Stimulated activated CD8-positive, alpha-beta memory T cell treated with anti-CD3 and anti-CD28 coated beads, Interleukin-15, amount 100 ng/mL, for 48 hours (primary cell): ENCODE measurements at regions not wholly inside any gene's neighbourhood (a gene's known extent, or its start where the extent isn't known, plus 50 kb on each side); places are given as distances from the start of the nearest gene placed in this dataset.

ENCODE experiments used
- DNase-seq, 2 donors: peaks; one replicate each; pipeline ENCODE4 v3.0.0-alpha.2; 2020; ENCODE audit warnings: low read depth in 2 of 2

DNA sequence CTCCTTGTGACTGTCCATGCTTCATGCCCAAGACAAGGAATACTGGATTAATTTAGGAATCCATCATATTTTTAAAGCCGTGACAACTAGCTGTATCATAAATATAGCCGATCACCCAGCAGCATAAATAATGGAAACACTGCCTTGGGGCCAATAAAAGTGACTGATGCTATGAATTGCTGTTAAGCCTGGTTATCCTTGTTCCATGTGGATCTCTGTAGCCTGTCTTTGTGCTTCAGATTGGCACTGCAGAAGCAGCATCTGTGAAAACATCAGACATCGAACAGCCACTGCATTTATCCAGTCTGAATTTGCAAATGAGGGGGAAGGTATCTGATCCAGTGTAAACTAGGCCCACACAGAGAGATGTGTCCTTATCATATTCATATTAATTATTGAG is 1181.8 kb downstream of the SORCS1 start:
- no peak for DNase-seq

GRCh38 chr10:105981679-105982078 is 1182.8 kb downstream of the SORCS1 start:
- DNase-seq = no peak

DNA sequence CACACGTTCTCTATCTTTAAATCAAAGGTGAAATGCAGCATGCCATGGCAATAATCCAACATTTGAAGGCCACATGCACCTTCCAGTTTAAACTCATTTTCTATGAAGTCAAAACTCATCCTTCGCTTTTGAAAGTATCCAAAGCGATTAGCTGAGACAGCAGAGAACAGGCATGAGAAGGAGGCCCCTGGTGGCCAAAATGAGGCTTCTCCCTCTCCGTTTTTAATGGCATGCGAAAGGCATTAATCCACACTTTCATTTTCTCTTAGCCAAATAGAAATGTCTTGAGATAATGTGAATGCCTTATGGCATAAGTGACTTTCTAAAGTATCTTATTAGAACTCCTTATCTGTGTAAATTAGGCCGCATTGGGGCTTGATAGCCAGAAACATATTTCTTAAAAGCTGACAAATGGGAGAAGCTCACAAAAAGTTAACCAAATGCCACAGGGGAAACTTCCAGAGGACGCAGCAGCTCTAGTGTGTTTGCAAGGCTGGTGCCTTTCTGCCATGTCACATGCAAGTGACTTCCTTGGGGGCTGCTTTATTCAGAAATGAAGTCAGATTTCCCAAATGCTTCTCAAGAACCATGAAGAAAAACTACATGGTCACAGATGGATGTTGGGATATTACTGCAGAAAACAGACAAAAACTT is 1189.6 kb downstream of the SORCS1 start:
- DNase-seq = no peak

- DNase-seq = no peak
Observed at GRCh38 chr10:105973902-105974301, 1190.6 kb downstream of the SORCS1 start.

DNA sequence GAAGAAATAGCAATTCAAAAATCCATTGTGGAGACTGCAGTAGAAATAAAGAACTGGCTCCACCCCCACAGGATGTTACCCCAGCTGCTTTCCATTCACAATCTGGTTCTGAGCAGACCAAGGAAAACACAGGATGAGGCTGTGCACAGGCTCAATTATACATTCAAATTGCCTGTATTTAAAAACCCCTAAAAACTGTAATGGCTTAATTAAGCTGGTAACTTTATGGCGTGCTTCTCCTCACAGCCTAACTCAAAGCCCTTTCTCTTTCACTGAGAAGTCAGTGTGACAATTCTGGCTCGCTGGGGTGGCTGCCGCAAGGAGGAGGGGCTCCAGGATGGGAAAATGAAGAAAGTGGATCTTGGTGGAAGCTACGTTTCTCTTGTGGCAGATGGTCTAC is 1191.1 kb downstream of the SORCS1 start:
- no peak for DNase-seq

GRCh38 chr10:105971460-105971859 is 1193.0 kb downstream of the SORCS1 start:
- no peak for DNase-seq

- no peak for DNase-seq
Observed at GRCh38 chr10:105969884-105970377, 1194.6 kb downstream of the SORCS1 start.

DNA sequence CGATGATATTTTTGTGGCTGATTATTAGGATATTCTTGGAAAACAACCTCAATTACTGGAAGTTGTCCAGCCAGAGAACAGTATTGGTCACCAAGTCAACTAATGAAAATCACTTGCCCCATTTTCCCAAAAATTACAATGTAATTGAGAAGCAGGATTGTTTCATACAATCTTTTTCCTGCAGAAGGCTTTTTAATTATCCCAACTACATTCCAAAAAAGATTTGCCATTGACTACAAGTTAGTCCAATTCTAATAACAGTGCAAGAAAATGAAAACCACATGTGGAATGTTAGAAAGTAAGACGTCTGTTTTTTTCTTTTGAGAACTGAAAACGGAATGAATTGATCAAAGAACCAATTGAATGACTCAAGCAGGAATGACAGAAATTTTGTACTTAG is 1195.8 kb downstream of the SORCS1 start:
- no peak for DNase-seq

DNA sequence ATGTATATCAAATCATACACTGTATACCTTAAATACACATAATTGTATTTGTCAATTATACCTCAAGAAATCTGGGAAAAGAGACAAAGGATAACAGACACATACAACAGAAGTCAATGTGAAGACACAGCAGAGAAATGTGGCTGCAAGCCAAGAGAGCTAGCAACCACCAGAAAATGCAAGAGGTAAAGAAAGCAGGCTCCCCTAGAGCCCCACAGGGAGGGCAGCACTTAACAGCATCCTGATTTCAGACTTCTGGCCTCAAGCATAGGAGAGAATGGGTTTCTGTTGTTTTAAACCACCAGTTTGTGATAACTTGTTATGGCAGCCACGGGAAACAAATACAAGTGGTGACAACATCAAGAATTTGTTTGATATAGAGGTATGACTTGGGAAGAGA is 1197.2 kb downstream of the SORCS1 start:
- DNase-seq = no peak

DNA sequence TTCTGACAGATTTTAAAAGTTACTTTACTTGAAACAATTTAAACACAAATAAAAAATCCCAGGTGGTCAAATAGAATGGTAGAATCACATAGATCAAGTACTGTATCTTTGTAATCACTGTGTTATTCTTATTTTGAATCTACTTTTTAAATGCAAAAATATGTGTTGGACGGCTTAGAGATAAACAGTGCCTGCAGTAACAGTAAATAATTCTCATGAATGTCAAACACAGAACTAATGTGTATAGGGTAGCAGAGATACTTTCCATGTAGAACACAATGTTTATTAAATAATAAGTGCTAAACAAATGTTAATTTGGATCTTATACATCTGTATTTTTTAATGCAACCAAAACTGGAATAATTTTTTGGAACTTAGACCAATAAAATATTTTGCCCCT is 1199.4 kb downstream of the SORCS1 start:
- DNase-seq = no peak

- DNase-seq = no peak
Observed at GRCh38 chr10:105964009-105964408, 1200.5 kb downstream of the SORCS1 start.

DNA sequence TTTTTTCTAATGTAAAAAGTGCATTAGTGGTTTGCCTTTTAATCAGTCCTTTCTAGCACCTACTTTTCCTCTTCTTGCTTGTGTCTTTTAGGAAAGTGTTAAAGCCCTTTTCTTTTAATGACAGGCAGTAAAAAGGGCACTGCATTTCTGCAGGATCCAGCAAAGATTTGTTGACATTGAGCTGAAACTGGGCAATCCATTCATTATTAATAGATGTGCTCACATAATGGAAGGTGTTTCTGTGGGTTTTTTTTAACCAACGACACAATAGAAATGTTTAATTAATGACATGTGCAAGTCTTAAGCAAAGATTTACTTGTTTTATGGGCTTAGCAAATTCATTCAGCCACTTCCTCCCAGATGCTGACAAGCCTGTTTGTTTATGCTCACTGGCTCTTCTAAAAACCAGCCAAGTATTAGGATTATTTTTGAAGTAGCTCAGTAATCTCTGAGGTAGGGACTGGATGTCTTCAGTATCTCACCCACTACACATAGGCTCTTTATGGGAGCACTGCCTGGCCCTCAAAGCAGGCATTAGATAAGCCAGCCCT is 1201.1 kb downstream of the SORCS1 start:
- no peak for DNase-seq

GRCh38 chr10:105956550-105956949 is 1208.0 kb downstream of the SORCS1 start:
- DNase-seq = no peak

- DNase-seq = no peak
Observed at GRCh38 chr10:105953861-105954260, 1210.6 kb downstream of the SORCS1 start.

DNA sequence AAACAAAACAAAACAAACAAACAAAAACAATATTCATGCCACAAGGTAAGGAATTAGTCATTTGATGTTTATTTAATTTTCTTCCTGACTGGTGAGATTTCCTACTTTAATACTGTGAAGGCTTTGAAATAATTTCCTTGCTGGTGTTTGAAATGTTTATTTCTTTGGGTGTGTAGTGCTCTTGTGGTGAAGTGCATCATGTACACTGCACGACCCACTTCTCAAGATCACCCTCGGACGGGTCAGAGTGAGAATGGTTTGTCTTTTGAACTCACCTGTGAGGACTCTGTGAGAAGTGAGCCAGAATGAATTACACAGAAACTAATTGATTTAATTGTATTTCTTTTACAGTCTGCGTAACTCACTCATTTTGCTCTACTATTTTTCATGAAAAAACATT is 1211.5 kb downstream of the SORCS1 start:
- DNase-seq = no peak

DNA sequence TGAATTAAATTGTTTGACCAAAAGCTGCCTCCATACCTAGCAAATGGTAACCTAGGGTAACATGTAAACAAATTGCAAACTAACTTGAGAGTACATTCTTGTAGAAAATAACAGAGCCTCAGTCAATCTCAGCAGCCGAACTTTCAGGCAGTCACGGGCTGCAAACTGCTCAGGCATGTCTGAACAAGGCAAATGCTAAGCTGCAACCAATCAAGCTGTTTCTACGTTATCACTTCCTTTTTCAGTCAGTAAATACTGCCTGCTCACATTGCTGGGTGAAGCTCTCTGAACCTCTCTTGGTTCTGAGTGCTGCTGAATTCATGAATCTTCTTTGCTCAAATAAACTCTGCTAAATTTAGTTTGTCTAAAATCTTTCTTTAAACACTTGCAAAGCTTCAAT is 1212.4 kb downstream of the SORCS1 start:
- DNase-seq = no peak

DNA sequence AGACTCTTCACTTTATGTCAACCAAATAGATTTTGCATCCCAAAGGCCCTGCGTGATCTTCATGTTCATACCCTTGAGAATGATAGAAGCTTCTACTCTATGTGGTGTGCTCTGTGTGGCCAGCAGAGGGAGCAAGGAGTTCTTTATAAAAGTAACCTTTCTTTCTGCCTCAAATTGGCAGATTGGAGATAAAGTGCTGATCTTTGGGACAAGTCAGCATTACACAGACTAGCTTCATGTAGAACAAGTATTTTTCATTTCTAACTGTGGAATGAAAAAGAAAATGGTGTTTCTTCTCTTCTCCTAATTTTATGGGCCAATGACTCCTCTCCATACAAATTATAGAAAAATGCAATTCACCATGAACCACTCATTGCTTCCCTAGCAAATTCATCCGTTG is 1214.1 kb downstream of the SORCS1 start:
- DNase-seq = peak in 1 of 2 donors; percentile 0

GRCh38 chr10:105949721-105950120 is 1214.8 kb downstream of the SORCS1 start:
- no peak for DNase-seq

DNA sequence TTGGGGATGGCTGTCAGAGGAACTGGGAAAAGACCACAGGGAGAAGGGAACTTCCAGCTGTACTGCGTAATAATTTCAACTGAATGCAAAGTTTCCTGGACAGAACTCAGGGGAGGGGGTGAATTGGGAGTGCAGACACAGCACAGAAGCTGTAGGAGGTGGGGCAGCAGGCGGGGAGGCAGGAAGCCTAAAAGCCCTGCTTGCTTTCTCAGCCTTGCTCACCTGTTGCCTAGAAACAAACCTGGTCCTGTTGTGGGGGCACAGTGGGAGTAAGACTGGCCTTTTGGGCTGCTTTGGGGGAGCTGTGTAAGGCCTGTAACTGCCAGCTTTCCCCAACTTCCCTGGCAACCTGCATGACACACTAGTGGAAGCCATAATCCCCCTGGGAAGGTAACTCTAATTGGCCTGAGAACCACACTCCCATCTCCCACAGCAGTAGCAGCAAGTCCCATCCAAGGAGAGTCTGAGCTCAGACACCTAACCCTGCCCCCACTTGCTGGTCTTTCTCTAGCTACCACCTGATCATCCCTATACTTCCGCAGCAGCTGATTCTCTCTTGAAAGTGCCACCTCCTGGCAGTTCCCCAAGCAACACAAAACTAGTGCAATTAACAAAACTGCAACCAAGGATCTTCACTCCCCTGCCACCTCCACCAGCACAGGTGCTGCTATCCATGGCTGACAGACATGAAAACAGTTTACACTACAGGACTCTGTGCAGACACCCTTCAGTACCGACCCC is 1239.3 kb downstream of the SORCS1 start:
- DNase-seq = no peak

DNA sequence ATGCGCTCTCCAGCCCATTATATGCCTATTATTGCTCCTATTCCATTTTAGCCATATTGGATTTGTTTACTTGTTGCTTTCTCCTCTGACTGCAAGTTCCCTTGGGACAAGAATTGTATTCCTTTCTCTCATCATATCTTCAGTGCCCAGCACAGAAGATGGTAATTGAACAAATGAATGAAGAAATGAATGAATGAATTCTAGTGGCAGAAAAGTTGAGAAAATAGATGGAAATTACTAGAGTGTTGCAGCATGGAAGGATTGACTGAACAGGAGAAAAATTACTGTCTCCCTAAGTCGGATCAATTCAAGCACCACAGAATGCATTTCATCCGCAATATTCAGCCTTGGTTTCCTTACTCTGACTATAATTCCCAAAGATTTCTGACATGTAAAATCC is 1243.2 kb downstream of the SORCS1 start:
- no peak for DNase-seq

DNA sequence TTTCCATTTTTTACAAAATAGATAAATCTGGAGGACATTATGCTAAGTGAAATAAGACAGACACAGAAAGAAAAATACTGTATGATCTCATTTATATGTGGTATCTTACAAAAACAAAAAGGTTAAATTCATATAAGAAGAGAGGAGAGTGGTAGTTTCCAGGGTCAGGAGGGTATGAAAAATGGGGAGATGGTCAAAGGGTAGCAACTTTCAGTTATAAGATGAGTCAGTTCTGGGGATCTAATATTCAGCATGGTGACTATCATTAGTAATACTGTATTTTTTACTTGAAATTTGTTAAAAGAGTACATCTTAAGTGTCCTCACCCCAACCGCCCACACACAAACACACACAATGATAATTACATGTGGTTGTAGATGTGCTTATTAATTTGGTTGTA is 1250.1 kb downstream of the SORCS1 start:
- no peak for DNase-seq

GRCh38 chr10:105908701-105909100 is 1255.8 kb downstream of the SORCS1 start:
- no peak for DNase-seq

GRCh38 chr10:105885495-105885894 is 1244.4 kb downstream of the SORCS3 start:
- DNase-seq = no peak
